SJSA1 (cell line): ENCODE measurements at regions not wholly inside any gene's neighbourhood (a gene's known extent, or its start where the extent isn't known, plus 50 kb on each side); places are given as distances from the start of the nearest gene placed in this dataset.

ENCODE experiments used
- DNase-seq, 2 experiments: peaks; one replicate each; pipeline ENCODE4 v3.0.0-alpha.2; 2015 to 2020; ENCODE audit warnings: low spot score in 2 of 2, low read depth in 1 of 2
- H3K27ac ChIP-seq: fragments of 250-450 bp; sonication (Bioruptor Pico); 2 replicates; pipeline ENCODE4 v1.5.1; 2020; ENCODE audit warnings: mild to moderate bottlenecking, moderate library complexity
- H3K27me3 ChIP-seq: fragments of 250-450 bp; sonication (Bioruptor Pico); replicated peaks from 2 replicates; pipeline ENCODE4 v1.5.1; 2020; ENCODE audit warnings: mild to moderate bottlenecking, moderate library complexity
- H3K36me3 ChIP-seq: fragments of 250-450 bp; sonication (Bioruptor Pico); 2 replicates; pipeline ENCODE4 v1.5.1; 2020; ENCODE audit warnings: mild to moderate bottlenecking
- H3K4me1 ChIP-seq: fragments of 250-450 bp; sonication (Bioruptor Pico); replicated peaks from 2 replicates; pipeline ENCODE4 v1.6.1; 2021; ENCODE audit warnings: mild to moderate bottlenecking
- H3K4me3 ChIP-seq: fragments of 250-450 bp; sonication (Bioruptor Pico); 2 replicates; pipeline ENCODE4 v1.5.1; 2020; ENCODE audit warnings: mild to moderate bottlenecking
- H3K9me3 ChIP-seq: fragments of 250-450 bp; sonication (Bioruptor Pico); replicated peaks from 2 replicates; pipeline ENCODE4 v1.5.1; 2020; ENCODE audit warnings: mild to moderate bottlenecking

- no peaks in the 10 kb centered on the region for H3K27me3 ChIP-seq
- no peak overlapping the region for H3K27ac ChIP-seq
- no peaks in the 10 kb centered on the region for H3K36me3 ChIP-seq
- H3K4me1 ChIP-seq: no peaks in the 10 kb centered on the region
- no peaks in the 10 kb centered on the region for H3K9me3 ChIP-seq
- DNase-seq: no peak
- H3K4me3 ChIP-seq: no peak overlapping the region
Observed at GRCh38 chr14:101181446-101182313, 278.2 kb upstream of the RTL1 start.

DNA sequence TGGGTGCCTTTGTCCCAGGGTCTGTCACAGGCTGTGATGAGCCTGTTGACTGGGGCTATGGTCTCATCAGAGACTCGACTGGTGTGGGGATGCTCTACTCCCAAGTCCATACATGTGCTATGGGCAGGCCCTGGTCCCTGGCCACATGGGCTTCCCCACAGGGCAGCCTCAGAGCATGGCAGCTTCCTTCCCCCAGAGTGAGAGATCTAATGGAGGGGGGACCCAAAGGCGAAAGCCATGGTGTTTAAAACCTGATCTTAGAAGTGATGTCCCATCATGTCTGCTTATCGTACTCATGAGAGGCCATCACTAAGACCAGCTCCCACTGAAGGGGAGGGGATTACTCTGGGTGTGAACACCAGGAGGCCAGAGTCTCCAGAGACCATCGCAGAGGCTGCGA is 279.0 kb upstream of the RTL1 start:
- no peaks in the 10 kb centered on the region for H3K4me1 ChIP-seq
- no peaks in the 10 kb centered on the region for H3K9me3 ChIP-seq
- H3K36me3 ChIP-seq: no peaks in the 10 kb centered on the region
- no peak overlapping the region for H3K27ac ChIP-seq
- H3K4me3 ChIP-seq: no peak overlapping the region
- no peaks in the 10 kb centered on the region for H3K27me3 ChIP-seq
- DNase-seq: no peak

- H3K36me3 ChIP-seq: no peaks in the 10 kb centered on the region
- H3K4me1 ChIP-seq: no peaks in the 10 kb centered on the region
- no peaks in the 10 kb centered on the region for H3K9me3 ChIP-seq
- H3K27ac ChIP-seq: no peak overlapping the region
- no peaks in the 10 kb centered on the region for H3K27me3 ChIP-seq
- H3K4me3 ChIP-seq: no peak overlapping the region
- no peak for DNase-seq
Observed at GRCh38 chr14:101183376-101184103, 280.0 kb upstream of the RTL1 start.

DNA sequence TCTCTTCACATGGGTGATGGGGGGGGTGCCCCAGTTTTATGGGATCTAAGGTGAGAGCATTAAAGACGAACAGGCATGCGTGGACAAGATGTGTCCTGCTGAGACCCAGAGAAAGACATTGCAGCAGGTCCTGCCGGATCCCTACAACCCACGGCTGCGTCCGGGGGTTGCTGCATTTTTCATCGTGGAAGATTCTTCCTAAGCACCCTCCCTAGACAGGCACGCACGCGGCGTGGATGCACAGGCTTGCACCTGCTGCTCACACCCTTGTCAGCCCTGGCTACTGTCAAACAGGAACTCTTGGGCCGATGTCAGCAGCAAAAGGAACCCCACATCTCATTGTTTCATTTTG is 280.6 kb upstream of the RTL1 start:
- no peak for DNase-seq
- H3K9me3 ChIP-seq: no peaks in the 10 kb centered on the region
- H3K4me1 ChIP-seq: no peaks in the 10 kb centered on the region
- H3K27ac ChIP-seq: no peak overlapping the region
- H3K36me3 ChIP-seq: no peaks in the 10 kb centered on the region
- no peaks in the 10 kb centered on the region for H3K27me3 ChIP-seq
- no peak overlapping the region for H3K4me3 ChIP-seq

- no peak overlapping the region for H3K4me3 ChIP-seq
- H3K27me3 ChIP-seq: no peaks in the 10 kb centered on the region
- H3K4me1 ChIP-seq: no peaks in the 10 kb centered on the region
- H3K27ac ChIP-seq: no peak overlapping the region
- no peak for DNase-seq
- no peaks in the 10 kb centered on the region for H3K36me3 ChIP-seq
- no peaks in the 10 kb centered on the region for H3K9me3 ChIP-seq
Observed at GRCh38 chr14:101184572-101184971, 281.1 kb upstream of the RTL1 start.

GRCh38 chr14:101185073-101185835 is 281.7 kb upstream of the RTL1 start:
- H3K27me3 ChIP-seq: no peaks in the 10 kb centered on the region
- no peak overlapping the region for H3K4me3 ChIP-seq
- no peak overlapping the region for H3K27ac ChIP-seq
- no peaks in the 10 kb centered on the region for H3K9me3 ChIP-seq
- DNase-seq: no peak
- no peaks in the 10 kb centered on the region for H3K4me1 ChIP-seq
- no peaks in the 10 kb centered on the region for H3K36me3 ChIP-seq

GRCh38 chr14:101185946-101186345 is 282.4 kb upstream of the RTL1 start:
- no peak for DNase-seq
- no peaks in the 10 kb centered on the region for H3K27me3 ChIP-seq
- H3K27ac ChIP-seq: no peak overlapping the region
- H3K4me1 ChIP-seq: no peaks in the 10 kb centered on the region
- no peak overlapping the region for H3K4me3 ChIP-seq
- no peaks in the 10 kb centered on the region for H3K9me3 ChIP-seq
- H3K36me3 ChIP-seq: no peaks in the 10 kb centered on the region

DNA sequence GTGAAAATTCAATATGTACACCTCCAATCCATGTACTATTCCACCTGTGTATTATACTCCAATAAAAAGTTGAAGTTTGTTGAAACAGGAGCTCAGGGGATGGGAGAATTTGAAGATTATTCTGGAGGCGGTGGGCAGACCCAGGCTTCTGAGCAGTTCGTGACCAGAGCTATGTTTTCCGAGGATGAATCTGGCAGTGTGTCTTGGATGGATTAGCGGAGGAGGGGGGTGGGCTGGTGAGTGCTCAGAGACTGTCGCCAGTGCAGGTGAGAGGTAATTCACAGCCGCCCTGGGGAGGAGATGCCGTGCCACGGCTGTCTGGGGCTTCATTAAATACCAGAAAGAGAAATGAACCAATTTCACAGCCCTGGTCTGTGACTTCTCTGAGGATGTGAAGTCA is 283.0 kb upstream of the RTL1 start:
- no peaks in the 10 kb centered on the region for H3K36me3 ChIP-seq
- H3K4me3 ChIP-seq: no peak overlapping the region
- no peak overlapping the region for H3K27ac ChIP-seq
- H3K9me3 ChIP-seq: no peaks in the 10 kb centered on the region
- H3K27me3 ChIP-seq: no peaks in the 10 kb centered on the region
- no peaks in the 10 kb centered on the region for H3K4me1 ChIP-seq
- no peak for DNase-seq

DNA sequence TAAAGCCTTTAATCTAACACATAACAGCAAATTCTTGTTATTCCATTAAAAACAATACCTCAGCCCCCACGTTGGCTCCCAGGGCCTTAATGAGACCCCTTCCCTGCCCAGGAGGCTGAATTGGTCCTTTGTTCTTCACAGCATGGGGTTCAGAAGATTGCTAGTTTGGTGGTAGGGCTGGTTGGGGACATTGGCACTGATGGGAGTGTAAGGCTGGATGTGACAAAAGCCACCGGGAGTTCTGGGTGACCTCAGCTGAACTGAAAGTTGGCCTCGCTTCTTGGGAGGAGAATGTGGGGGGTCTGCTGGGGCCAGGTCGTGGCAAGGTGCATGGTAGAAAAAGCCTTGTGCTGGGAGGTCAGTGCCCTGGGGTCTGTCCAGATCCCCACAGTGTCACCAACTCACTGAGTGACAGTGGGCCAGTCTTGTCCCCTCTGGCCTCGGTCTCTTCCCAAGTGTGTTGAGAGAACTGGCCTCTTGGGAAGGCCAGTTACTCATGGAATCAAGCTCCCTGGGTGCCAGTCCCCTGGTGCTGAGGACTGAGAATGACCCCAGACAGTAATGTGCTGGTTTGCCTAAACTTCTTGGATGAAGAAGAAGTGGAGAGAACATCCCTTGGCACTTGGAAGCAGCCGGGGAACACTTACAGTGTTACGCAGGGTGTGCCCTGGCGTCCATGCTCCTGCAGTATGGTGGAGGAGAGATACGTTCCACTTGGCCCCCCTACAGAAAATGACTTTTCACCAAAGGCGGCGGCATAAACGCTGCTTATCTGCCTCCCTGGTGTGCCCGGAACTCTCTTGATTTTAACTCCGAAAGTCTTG is 283.7 kb upstream of the RTL1 start:
- Histone ChIP-seq H3K9me3 (no peaks in the 10 kb centered on the region), H3K4me1 (no peaks in the 10 kb centered on the region), H3K36me3 (no peaks in the 10 kb centered on the region), H3K4me3 (no peak overlapping the region), H3K27me3 (no peaks in the 10 kb centered on the region), H3K27ac (no peak overlapping the region)
- no peak for DNase-seq

- Histone ChIP-seq H3K9me3 (no peaks in the 10 kb centered on the region), H3K27ac (no peak overlapping the region), H3K4me3 (no peak overlapping the region), H3K27me3 (no peaks in the 10 kb centered on the region), H3K4me1 (no peaks in the 10 kb centered on the region), H3K36me3 (no peaks in the 10 kb centered on the region)
- DNase-seq: no peak
Observed at GRCh38 chr14:101187816-101188570, 284.5 kb upstream of the RTL1 start.

DNA sequence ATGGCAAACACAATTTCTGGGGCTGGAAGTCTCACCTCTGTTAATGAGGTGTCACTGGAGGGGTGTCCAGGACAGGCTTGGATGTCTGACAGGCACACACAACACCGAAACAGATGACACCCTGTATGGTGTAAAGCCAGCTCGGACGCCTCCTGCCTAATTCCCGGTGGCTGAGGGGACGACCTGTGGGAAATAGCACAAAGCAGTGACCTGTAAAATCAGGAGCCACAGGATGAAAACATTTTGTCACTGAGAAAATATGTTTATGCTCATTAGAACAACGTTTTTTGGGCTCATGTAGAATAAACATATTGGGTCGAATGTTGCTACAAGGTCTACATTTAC is 285.0 kb upstream of the RTL1 start:
- Histone ChIP-seq H3K4me1 (no peaks in the 10 kb centered on the region), H3K27me3 (no peaks in the 10 kb centered on the region), H3K36me3 (no peaks in the 10 kb centered on the region), H3K9me3 (no peaks in the 10 kb centered on the region), H3K27ac (no peak overlapping the region), H3K4me3 (no peak overlapping the region)
- no peak for DNase-seq

- no peak overlapping the region for H3K4me3 ChIP-seq
- no peaks in the 10 kb centered on the region for H3K36me3 ChIP-seq
- no peaks in the 10 kb centered on the region for H3K9me3 ChIP-seq
- H3K27me3 ChIP-seq: no peaks in the 10 kb centered on the region
- no peak overlapping the region for H3K27ac ChIP-seq
- no peak for DNase-seq
- H3K4me1 ChIP-seq: no peaks in the 10 kb centered on the region
Observed at GRCh38 chr14:101189266-101189665, 285.7 kb upstream of the RTL1 start.

GRCh38 chr14:101189962-101190560 is 286.5 kb upstream of the RTL1 start:
- no peak overlapping the region for H3K4me3 ChIP-seq
- H3K4me1 ChIP-seq: no peaks in the 10 kb centered on the region
- no peaks in the 10 kb centered on the region for H3K27me3 ChIP-seq
- no peak for DNase-seq
- no peaks in the 10 kb centered on the region for H3K36me3 ChIP-seq
- no peak overlapping the region for H3K27ac ChIP-seq
- no peaks in the 10 kb centered on the region for H3K9me3 ChIP-seq
